WI38 (cell line): ENCODE measurements at regions not wholly inside any gene's neighbourhood (a gene's known extent, or its start where the extent isn't known, plus 50 kb on each side); places are given as distances from the start of the nearest gene placed in this dataset.
"Not testable (repeated sequence)": the region's sequence is repeated elsewhere in the genome, so short reads cannot be mapped to it uniquely, and the experiment has no call there.

Experiments used
- H3K4me3 ChIP-seq: 2 replicates; pipeline ENCODE4 v1.5.1; 2011; ENCODE audit warnings: low read depth, mild to moderate bottlenecking, control low read depth, low read length
- TF ChIP-seq, protein P1 (sequence below): IDR thresholded peaks from 2 replicates; pipeline ENCODE4 v1.5.1; 2012; ENCODE audit warnings: low read depth, mild to moderate bottlenecking, control low read depth, low read length

- no peak overlapping the region for H3K4me3 ChIP-seq
- TF ChIP-seq, protein P1, sequence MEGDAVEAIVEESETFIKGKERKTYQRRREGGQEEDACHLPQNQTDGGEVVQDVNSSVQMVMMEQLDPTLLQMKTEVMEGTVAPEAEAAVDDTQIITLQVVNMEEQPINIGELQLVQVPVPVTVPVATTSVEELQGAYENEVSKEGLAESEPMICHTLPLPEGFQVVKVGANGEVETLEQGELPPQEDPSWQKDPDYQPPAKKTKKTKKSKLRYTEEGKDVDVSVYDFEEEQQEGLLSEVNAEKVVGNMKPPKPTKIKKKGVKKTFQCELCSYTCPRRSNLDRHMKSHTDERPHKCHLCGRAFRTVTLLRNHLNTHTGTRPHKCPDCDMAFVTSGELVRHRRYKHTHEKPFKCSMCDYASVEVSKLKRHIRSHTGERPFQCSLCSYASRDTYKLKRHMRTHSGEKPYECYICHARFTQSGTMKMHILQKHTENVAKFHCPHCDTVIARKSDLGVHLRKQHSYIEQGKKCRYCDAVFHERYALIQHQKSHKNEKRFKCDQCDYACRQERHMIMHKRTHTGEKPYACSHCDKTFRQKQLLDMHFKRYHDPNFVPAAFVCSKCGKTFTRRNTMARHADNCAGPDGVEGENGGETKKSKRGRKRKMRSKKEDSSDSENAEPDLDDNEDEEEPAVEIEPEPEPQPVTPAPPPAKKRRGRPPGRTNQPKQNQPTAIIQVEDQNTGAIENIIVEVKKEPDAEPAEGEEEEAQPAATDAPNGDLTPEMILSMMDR: 0 out of 2 replicates have a peak, but pooled peaks have one; percentile 15
Observed at GRCh38 chr5:18393565-18394442, 759.5 kb downstream of the TAF11L14 start.

- H3K4me3 ChIP-seq: no peak overlapping the region
- TF ChIP-seq, protein P1: no peak
Observed at GRCh38 chr5:18394443-18394804, 760.2 kb downstream of the TAF11L14 start.

- TF ChIP-seq, protein P1: no peak
- H3K4me3 ChIP-seq: no peak overlapping the region
Observed at GRCh38 chr5:18395126-18396110, 761.2 kb downstream of the TAF11L14 start.

DNA sequence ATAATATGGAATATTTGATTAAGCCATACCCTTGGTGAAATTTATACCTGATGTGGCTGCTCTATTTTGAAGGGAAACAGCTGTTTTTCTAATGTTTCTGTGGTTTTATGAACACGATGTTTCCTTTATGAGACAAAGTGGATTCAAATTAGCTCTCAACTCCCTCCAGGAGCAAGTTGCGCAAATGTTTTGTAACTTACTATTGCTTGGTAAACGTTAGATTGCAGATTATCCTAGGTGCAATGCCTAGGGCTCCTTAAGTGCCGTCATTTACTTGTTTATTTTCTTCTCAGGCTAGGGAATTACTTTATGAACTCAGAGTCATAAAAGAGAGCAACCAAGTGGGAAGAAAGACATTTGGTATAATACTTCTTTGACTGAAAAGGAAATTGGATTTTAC is 763.1 kb downstream of the TAF11L14 start:
- H3K4me3 ChIP-seq: no peak overlapping the region
- TF ChIP-seq, protein P1: no peak

GRCh38 chr5:18397891-18398290 is 763.6 kb downstream of the TAF11L14 start:
- TF ChIP-seq, protein P1: no peak

GRCh38 chr5:18399461-18400327 is 765.4 kb downstream of the TAF11L14 start:
- H3K4me3 ChIP-seq: not testable (repeated sequence)

More at GRCh38 chr5:18397891-18398290, 763.6 kb downstream of the TAF11L14 start:
- no peak overlapping the region for H3K4me3 ChIP-seq

DNA sequence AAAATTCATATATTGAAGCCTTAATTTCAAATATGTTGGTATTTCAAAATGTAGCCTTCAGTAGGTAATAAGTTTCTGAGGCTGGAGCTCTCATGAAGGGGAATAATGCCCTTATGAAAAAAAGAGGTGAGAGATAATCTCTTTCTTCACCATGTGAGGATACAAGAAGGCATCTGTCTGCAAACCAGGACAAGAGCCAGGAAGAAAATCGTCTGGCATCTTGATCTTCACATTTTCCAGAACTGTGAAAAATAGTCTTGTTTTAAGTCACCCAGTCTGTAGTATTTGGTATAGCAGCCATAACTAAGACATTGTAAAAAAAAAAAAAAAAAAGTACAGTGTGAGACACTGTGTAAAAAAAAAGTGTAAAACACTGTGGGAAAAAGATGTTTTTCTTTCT is 768.9 kb downstream of the TAF11L14 start:
- TF ChIP-seq, protein P1: no peak
- no peak overlapping the region for H3K4me3 ChIP-seq
